Body of pancreas (tissue), 4 donors: ENCODE measurements at regions not wholly inside any gene's neighbourhood (a gene's known extent, or its start where the extent isn't known, plus 50 kb on each side); places are given as distances from the start of the nearest gene placed in this dataset.

Experiments
- POLR2A ChIP-seq, 3 donors: fragments of 450-650 bp; IDR thresholded peaks; one replicate each; pipeline ENCODE4 v1.6.1; 2016; ENCODE audit warnings: antibody characterized with exemption in 3 of 3, mild to moderate bottlenecking in 2 of 3
- TF ChIP-seq, protein P1 (sequence below), 7 experiments: fragments of 450-650 bp in 4 of 7; fragments of 200-600 bp in 3 of 7; sonication (generic) in 3 of 7; IDR thresholded peaks; one replicate each; pipeline ENCODE4 v1.5.1; 2016 to 2019; ENCODE audit warnings: antibody characterized with exemption in 7 of 7

DNA sequence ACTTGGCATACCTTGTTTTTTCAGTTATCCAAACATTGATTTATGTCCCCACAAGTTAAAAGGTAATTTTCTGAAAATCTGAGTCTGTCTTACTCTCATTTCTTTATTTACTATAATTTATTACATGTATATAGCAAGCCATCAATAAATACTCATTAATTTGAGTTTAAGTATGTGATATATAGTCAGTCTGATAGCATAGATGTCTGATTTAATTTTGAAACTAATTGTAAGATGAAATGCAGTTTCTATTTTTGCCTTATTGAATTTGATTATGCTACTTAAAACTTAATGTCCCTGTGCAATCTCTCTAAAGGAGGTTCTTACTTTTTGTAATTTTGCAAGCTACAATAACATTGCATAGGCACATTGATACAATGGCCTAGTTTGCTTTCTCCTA lies 2418.6 kb downstream of the ARAP2 start:
- TF ChIP-seq, protein P1, sequence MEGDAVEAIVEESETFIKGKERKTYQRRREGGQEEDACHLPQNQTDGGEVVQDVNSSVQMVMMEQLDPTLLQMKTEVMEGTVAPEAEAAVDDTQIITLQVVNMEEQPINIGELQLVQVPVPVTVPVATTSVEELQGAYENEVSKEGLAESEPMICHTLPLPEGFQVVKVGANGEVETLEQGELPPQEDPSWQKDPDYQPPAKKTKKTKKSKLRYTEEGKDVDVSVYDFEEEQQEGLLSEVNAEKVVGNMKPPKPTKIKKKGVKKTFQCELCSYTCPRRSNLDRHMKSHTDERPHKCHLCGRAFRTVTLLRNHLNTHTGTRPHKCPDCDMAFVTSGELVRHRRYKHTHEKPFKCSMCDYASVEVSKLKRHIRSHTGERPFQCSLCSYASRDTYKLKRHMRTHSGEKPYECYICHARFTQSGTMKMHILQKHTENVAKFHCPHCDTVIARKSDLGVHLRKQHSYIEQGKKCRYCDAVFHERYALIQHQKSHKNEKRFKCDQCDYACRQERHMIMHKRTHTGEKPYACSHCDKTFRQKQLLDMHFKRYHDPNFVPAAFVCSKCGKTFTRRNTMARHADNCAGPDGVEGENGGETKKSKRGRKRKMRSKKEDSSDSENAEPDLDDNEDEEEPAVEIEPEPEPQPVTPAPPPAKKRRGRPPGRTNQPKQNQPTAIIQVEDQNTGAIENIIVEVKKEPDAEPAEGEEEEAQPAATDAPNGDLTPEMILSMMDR (IDR thresholded peaks at IDR 0.05) = no peak
- TF ChIP-seq POLR2A (IDR thresholded peaks at IDR 0.05) = no peak
